ENCODE measurements at regions not wholly inside any gene's neighbourhood (a gene's known extent, or its start where the extent isn't known, plus 50 kb on each side); places are given as distances from the start of the nearest gene placed in this dataset.

- DNase-seq = no peak
Observed at GRCh38 chr17:83144421-83145357, 65.3 kb downstream of the METRNL start.

GRCh38 chr17:83145358-83145738 is 65.9 kb downstream of the METRNL start:
- DNase-seq = no peak

- DNase-seq = no peak
Observed at GRCh38 chr17:83145831-83146230, 66.4 kb downstream of the METRNL start.

GRCh38 chr17:83146347-83146746 is 66.9 kb downstream of the METRNL start:
- DNase-seq = no peak

- DNase-seq = no peak
Observed at GRCh38 chr17:83147280-83147679, 67.9 kb downstream of the METRNL start.

GRCh38 chr17:83148317-83149028 is 69.1 kb downstream of the METRNL start:
- DNase-seq = no peak

GRCh38 chr17:83149029-83149725 is 69.8 kb downstream of the METRNL start:
- DNase-seq = no peak

GRCh38 chr17:83149761-83150251 is 70.4 kb downstream of the METRNL start:
- no peak for DNase-seq

GRCh38 chr17:83150369-83151055 is 71.1 kb downstream of the METRNL start:
- no peak for DNase-seq

- no peak for DNase-seq
Observed at GRCh38 chr17:83151056-83151441, 71.6 kb downstream of the METRNL start.

GRCh38 chr17:83151442-83152226 is 72.2 kb downstream of the METRNL start:
- peak; percentile 39 for DNase-seq

- no peak for DNase-seq
Observed at GRCh38 chr17:83152227-83152744, 72.9 kb downstream of the METRNL start.

- DNase-seq = no peak
Observed at GRCh38 chr17:83152745-83153611, 73.6 kb downstream of the METRNL start.

GRCh38 chr17:83153681-83154310 is 74.4 kb downstream of the METRNL start:
- DNase-seq = no peak

GRCh38 chr17:83154311-83155127 is 75.1 kb downstream of the METRNL start:
- DNase-seq = no peak

- no peak for DNase-seq
Observed at GRCh38 chr17:83155128-83156121, 76.0 kb downstream of the METRNL start.

- DNase-seq = no peak
Observed at GRCh38 chr17:83156408-83156807, 77.0 kb downstream of the METRNL start.

Data from left kidney (tissue), 1 donor.